ENCODE measurements at regions not wholly inside any gene's neighbourhood (a gene's known extent, or its start where the extent isn't known, plus 50 kb on each side); places are given as distances from the start of the nearest gene placed in this dataset.

- Histone ChIP-seq H3K27me3 (ENCODE audit: control insufficient read depth in 4 of 4, insufficient read depth in 4 of 4, low read length in 3 of 4) (peaks cover 0 to 5% (median 0%) of the 10 kb centered on the region in 4 donors), H3K9ac (ENCODE audit: low read depth in 1 of 2, low read length in 2 of 2) (no peak overlapping the region), H3K4me1 (ENCODE audit: control insufficient read depth in 4 of 4, insufficient read depth in 4 of 4, low read length in 3 of 4) (no peaks in the 10 kb centered on the region), H3K36me3 (ENCODE audit: control insufficient read depth in 4 of 4, insufficient read depth in 3 of 4, low read depth in 1 of 4, low read length in 3 of 4) (no peaks in the 10 kb centered on the region), H3K4me3 (ENCODE audit: low read depth in 1 of 3, low read length in 3 of 3) (no peak overlapping the region), H3K27ac (ENCODE audit: low read depth in 1 of 2, low read length in 2 of 2) (no peak overlapping the region), H3K9me3 (ENCODE audit: control insufficient read depth in 4 of 4, low read length in 3 of 4) (no peaks in the 10 kb centered on the region)
- DNase-seq (ENCODE audit: low spot score) = no peak
- 40% methylated on average over 3 of the region's 3 CpGs for WGBS
- TF ChIP-seq JUND (IDR thresholded peaks at IDR 0.05) (no peak), RXRA (IDR thresholded peaks at IDR 0.05) (no peak), FOXA2 (IDR thresholded peaks at IDR 0.05) (no peak), HNF4A (conservative IDR thresholded peaks at IDR 0.05) (no peak), YY1 (IDR thresholded peaks at IDR 0.05) (no peak), GABPA (IDR thresholded peaks at IDR 0.05 in 1 of 2, conservative IDR thresholded peaks at IDR 0.05 in 1 of 2) (no peak), HNF4G (IDR thresholded peaks at IDR 0.05) (no peak), FOXA1 (IDR thresholded peaks at IDR 0.05) (no peak)
- TF ChIP-seq, protein P1, sequence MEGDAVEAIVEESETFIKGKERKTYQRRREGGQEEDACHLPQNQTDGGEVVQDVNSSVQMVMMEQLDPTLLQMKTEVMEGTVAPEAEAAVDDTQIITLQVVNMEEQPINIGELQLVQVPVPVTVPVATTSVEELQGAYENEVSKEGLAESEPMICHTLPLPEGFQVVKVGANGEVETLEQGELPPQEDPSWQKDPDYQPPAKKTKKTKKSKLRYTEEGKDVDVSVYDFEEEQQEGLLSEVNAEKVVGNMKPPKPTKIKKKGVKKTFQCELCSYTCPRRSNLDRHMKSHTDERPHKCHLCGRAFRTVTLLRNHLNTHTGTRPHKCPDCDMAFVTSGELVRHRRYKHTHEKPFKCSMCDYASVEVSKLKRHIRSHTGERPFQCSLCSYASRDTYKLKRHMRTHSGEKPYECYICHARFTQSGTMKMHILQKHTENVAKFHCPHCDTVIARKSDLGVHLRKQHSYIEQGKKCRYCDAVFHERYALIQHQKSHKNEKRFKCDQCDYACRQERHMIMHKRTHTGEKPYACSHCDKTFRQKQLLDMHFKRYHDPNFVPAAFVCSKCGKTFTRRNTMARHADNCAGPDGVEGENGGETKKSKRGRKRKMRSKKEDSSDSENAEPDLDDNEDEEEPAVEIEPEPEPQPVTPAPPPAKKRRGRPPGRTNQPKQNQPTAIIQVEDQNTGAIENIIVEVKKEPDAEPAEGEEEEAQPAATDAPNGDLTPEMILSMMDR (IDR thresholded peaks at IDR 0.05; ENCODE audit: low read depth, low read length, missing input control) = no peak
- TF ChIP-seq, protein P2, sequence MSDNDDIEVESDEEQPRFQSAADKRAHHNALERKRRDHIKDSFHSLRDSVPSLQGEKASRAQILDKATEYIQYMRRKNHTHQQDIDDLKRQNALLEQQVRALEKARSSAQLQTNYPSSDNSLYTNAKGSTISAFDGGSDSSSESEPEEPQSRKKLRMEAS (IDR thresholded peaks at IDR 0.05) = no peak
Observed at GRCh38 chr4:127364397-127364796, 268.4 kb upstream of the INTU start.

DNA sequence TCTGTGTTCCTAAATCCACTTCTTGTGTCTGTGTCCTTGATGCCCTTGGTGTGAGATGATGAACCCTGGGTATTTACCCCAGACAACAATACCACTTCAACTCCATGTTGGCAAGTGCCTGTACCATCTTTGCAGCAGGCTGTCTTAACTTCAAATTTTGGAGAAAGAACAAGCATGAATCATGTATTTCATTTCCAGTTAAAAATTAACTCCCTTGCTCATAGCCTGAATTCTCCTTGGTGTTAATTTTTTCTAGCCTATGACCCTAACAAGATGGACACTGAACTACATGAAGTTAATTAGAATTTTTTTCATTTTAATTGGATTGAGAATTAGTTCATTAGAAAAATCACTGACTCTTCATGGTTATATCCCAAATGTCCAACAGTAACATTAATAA, 267.8 kb upstream of the INTU start:
- Histone ChIP-seq H3K27me3 (ENCODE audit: control insufficient read depth in 4 of 4, insufficient read depth in 4 of 4, low read length in 3 of 4) (peaks cover 0 to 5% (median 0%) of the 10 kb centered on the region in 4 donors), H3K4me1 (ENCODE audit: control insufficient read depth in 4 of 4, insufficient read depth in 4 of 4, low read length in 3 of 4) (no peaks in the 10 kb centered on the region), H3K4me3 (ENCODE audit: low read depth in 1 of 3, low read length in 3 of 3) (no peak overlapping the region), H3K27ac (ENCODE audit: low read depth in 1 of 2, low read length in 2 of 2) (no peak overlapping the region), H3K36me3 (ENCODE audit: control insufficient read depth in 4 of 4, insufficient read depth in 3 of 4, low read depth in 1 of 4, low read length in 3 of 4) (no peaks in the 10 kb centered on the region), H3K9me3 (ENCODE audit: control insufficient read depth in 4 of 4, low read length in 3 of 4) (no peaks in the 10 kb centered on the region), H3K9ac (ENCODE audit: low read depth in 1 of 2, low read length in 2 of 2) (no peak overlapping the region)
- no peak for TF ChIP-seq ZBTB33 (IDR thresholded peaks at IDR 0.05)
- no peak for DNase-seq (ENCODE audit: low spot score)

DNA sequence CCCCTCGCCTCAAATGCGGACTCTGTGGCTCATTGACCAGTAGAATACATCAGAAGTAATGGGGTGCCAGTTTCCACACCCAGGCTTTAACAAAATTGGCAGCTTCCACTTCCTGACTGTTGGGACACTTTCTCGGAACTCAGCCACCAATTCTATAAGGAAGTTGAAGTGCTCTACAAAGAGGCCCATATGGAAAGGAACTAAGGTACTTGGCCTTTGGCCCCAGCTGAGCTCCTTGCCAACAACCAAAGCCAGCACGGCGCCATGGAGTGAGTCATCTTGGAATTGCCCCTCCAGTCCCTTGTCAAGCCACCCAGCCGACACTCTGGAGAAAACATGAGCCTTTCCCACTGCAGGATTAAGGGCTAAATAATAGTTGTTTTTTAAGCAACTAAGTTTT, 262.2 kb upstream of the INTU start:
- DNase-seq (ENCODE audit: low spot score) = no peak
- H3K4me3 ChIP-seq (ENCODE audit: low read depth in 1 of 3, low read length in 3 of 3) = no peak overlapping the region
- H3K9ac ChIP-seq (ENCODE audit: low read depth in 1 of 2, low read length in 2 of 2) = no peak overlapping the region

More for the DNA sequence above, 262.2 kb upstream of the INTU start:
- H3K9me3 ChIP-seq (ENCODE audit: control insufficient read depth in 4 of 4, low read length in 3 of 4) = no peaks in the 10 kb centered on the region
- no peak overlapping the region for H3K27ac ChIP-seq (ENCODE audit: low read depth in 1 of 2, low read length in 2 of 2)
- peaks cover 0 to 3% (median 0%) of the 10 kb centered on the region in 4 donors for H3K27me3 ChIP-seq (ENCODE audit: control insufficient read depth in 4 of 4, insufficient read depth in 4 of 4, low read length in 3 of 4)
- TF ChIP-seq EGR1 (IDR thresholded peaks at IDR 0.05; ENCODE audit: low read depth in 2 of 2) (no peak), ZBTB33 (IDR thresholded peaks at IDR 0.05) (no peak), RAD21 (IDR thresholded peaks at IDR 0.05) (no peak), YY1 (IDR thresholded peaks at IDR 0.05) (no peak), FOXA2 (IDR thresholded peaks at IDR 0.05) (no peak), TAF1 (conservative IDR thresholded peaks at IDR 0.05) (no peak), SP1 (IDR thresholded peaks at IDR 0.05) (no peak), FOXA1 (IDR thresholded peaks at IDR 0.05) (no peak), RXRA (IDR thresholded peaks at IDR 0.05) (no peak), HNF4G (IDR thresholded peaks at IDR 0.05) (no peak), JUND (IDR thresholded peaks at IDR 0.05) (no peak), HNF4A (conservative IDR thresholded peaks at IDR 0.05) (no peak), NR2F2 (IDR thresholded peaks at IDR 0.05) (no peak), GABPA (IDR thresholded peaks at IDR 0.05 in 1 of 2, conservative IDR thresholded peaks at IDR 0.05 in 1 of 2) (no peak)
- TF ChIP-seq, protein P2 (IDR thresholded peaks at IDR 0.05) = no peak
- TF ChIP-seq, protein P3, sequence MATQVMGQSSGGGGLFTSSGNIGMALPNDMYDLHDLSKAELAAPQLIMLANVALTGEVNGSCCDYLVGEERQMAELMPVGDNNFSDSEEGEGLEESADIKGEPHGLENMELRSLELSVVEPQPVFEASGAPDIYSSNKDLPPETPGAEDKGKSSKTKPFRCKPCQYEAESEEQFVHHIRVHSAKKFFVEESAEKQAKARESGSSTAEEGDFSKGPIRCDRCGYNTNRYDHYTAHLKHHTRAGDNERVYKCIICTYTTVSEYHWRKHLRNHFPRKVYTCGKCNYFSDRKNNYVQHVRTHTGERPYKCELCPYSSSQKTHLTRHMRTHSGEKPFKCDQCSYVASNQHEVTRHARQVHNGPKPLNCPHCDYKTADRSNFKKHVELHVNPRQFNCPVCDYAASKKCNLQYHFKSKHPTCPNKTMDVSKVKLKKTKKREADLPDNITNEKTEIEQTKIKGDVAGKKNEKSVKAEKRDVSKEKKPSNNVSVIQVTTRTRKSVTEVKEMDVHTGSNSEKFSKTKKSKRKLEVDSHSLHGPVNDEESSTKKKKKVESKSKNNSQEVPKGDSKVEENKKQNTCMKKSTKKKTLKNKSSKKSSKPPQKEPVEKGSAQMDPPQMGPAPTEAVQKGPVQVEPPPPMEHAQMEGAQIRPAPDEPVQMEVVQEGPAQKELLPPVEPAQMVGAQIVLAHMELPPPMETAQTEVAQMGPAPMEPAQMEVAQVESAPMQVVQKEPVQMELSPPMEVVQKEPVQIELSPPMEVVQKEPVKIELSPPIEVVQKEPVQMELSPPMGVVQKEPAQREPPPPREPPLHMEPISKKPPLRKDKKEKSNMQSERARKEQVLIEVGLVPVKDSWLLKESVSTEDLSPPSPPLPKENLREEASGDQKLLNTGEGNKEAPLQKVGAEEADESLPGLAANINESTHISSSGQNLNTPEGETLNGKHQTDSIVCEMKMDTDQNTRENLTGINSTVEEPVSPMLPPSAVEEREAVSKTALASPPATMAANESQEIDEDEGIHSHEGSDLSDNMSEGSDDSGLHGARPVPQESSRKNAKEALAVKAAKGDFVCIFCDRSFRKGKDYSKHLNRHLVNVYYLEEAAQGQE (IDR thresholded peaks at IDR 0.05) = no peak
- H3K36me3 ChIP-seq (ENCODE audit: control insufficient read depth in 4 of 4, insufficient read depth in 3 of 4, low read depth in 1 of 4, low read length in 3 of 4) = no peaks in the 10 kb centered on the region
- no peaks in the 10 kb centered on the region for H3K4me1 ChIP-seq (ENCODE audit: control insufficient read depth in 4 of 4, insufficient read depth in 4 of 4, low read length in 3 of 4)
- 72% methylated on average over 6 of the region's 6 CpGs for WGBS
